Keratinocyte (primary cell): ENCODE measurements at regions not wholly inside any gene's neighbourhood (a gene's known extent, or its start where the extent isn't known, plus 50 kb on each side); places are given as distances from the start of the nearest gene placed in this dataset.

Experiments used
- DNase-seq: peaks from one replicate; pipeline ENCODE4 v3.0.0-alpha.2; 2011; ENCODE audit warnings: low read depth, missing footprints, low spot score
- FAIRE-seq: peaks from 2 replicates; lab custom pipeline; 2011; peaks lifted over from hg19 to GRCh38; lab: Jason Lieb, UNC
- H2AFZ ChIP-seq: 2 replicates; pipeline ENCODE4 v1.6.0; 2012; ENCODE audit warnings: low read length, control low read depth, inconsistent platforms; ENCODE audit not compliant: control insufficient read depth
- H3K27ac ChIP-seq: 2 replicates; pipeline ENCODE4 v1.5.1; 2011; ENCODE audit warnings: low read length; ENCODE audit not compliant: control insufficient read depth, insufficient read depth
- H3K27me3 ChIP-seq: 3 replicates; pipeline ENCODE4 v1.6.0; 2011; ENCODE audit warnings: low read length; ENCODE audit not compliant: control insufficient read depth, insufficient read depth; ENCODE audit errors: extremely low read depth
- H3K36me3 ChIP-seq, 2 experiments: 2 replicates in 1 of 2; 3 replicates in 1 of 2; pipeline ENCODE4 v1.5.1; 2011; ENCODE audit warnings: low read length in 2 of 2, mild to moderate bottlenecking in 1 of 2; ENCODE audit not compliant: control insufficient read depth in 2 of 2, insufficient read depth in 2 of 2; ENCODE audit errors: extremely low read depth in 1 of 2
- H3K4me1 ChIP-seq: 3 replicates; pipeline ENCODE4 v1.5.1; 2011; ENCODE audit warnings: low read length; ENCODE audit not compliant: control insufficient read depth, insufficient read depth; ENCODE audit errors: extremely low read depth
- H3K4me2 ChIP-seq: 3 replicates; pipeline ENCODE4 v1.6.0; 2011; ENCODE audit warnings: low read depth, low read length; ENCODE audit not compliant: control insufficient read depth, insufficient read depth; ENCODE audit errors: extremely low read depth
- H3K4me3 ChIP-seq, 3 experiments: fragments of 200-600 bp in 1 of 3; sonication (generic) in 1 of 3; 2 replicates in 2 of 3; 3 replicates in 1 of 3; pipeline ENCODE4 v1.5.1; 2011 to 2016; ENCODE audit warnings: low read length in 3 of 3, mild to moderate bottlenecking in 3 of 3, control low read depth in 2 of 3, inconsistent platforms in 1 of 3, low read depth in 1 of 3, mixed read lengths in 1 of 3, mixed run types in 1 of 3, moderate library complexity in 1 of 3; ENCODE audit not compliant: control insufficient read depth in 2 of 3, insufficient read depth in 2 of 3; ENCODE audit errors: extremely low read depth in 1 of 3
- H3K79me2 ChIP-seq: 2 replicates; pipeline ENCODE4 v1.6.0; 2012; ENCODE audit warnings: low read length; ENCODE audit not compliant: control insufficient read depth, insufficient read depth
- H3K9ac ChIP-seq: 3 replicates; pipeline ENCODE4 v1.6.0; 2011; ENCODE audit warnings: low read length; ENCODE audit not compliant: control insufficient read depth, insufficient read depth; ENCODE audit errors: extremely low read depth
- H3K9me1 ChIP-seq: 3 replicates; pipeline ENCODE4 v1.6.0; 2011; ENCODE audit warnings: low read length; ENCODE audit not compliant: control insufficient read depth, insufficient read depth; ENCODE audit errors: extremely low read depth
- H3K9me3 ChIP-seq: 2 replicates; pipeline ENCODE4 v1.5.1; 2012; ENCODE audit warnings: low read depth, low read length; ENCODE audit not compliant: control insufficient read depth
- H4K20me1 ChIP-seq: 3 replicates; pipeline ENCODE4 v1.6.0; 2011; ENCODE audit warnings: low read length; ENCODE audit not compliant: control insufficient read depth, insufficient read depth; ENCODE audit errors: extremely low read depth
- CTCF ChIP-seq, 3 experiments: IDR thresholded peaks in 1 of 3; conservative IDR thresholded peaks in 1 of 3; optimal IDR thresholded peaks in 1 of 3; 2 replicates in 2 of 3; 3 replicates in 1 of 3; pipeline versions ENCODE3 to v1.5.1; 2011; ENCODE audit warnings: low read length in 3 of 3, mild to moderate bottlenecking in 3 of 3, moderate library complexity in 2 of 3, control low read depth in 1 of 3, inconsistent platforms in 1 of 3; ENCODE audit not compliant: insufficient read depth in 2 of 3; ENCODE audit errors: extremely low read depth in 1 of 3
- EZH2 ChIP-seq: IDR thresholded peaks from one replicate; pipeline ENCODE4 v1.6.1; 2012; ENCODE audit warnings: inconsistent platforms, mild to moderate bottlenecking, low read length, moderate library complexity
- dilution Hi-C: fragments of 300-500 bp; cut with MboI; formaldehyde crosslinking; loops from one replicate; pipeline ENCODE4 v1.7.0; 2020; ENCODE audit warnings: low sequenced_read_pairs; ENCODE audit not compliant: extremely low pct_ligation_motif_present

GRCh38 chr11:126127284-126127845 is 64.7 kb upstream of the CDON start:
- H2AFZ ChIP-seq, result no peak overlapping the region
- no peak overlapping the region for H3K4me2 ChIP-seq
- peaks cover 6% of the 10 kb centered on the region for H3K27me3 ChIP-seq
- H3K79me2 ChIP-seq, result no peaks in the 10 kb centered on the region
- H3K9ac ChIP-seq, result no peak overlapping the region
- TF ChIP-seq EZH2 (no peak), CTCF (optimal IDR thresholded peaks at IDR 0.05 in 1 of 3, IDR thresholded peaks at IDR 0.05 in 1 of 3, conservative IDR thresholded peaks at IDR 0.05 in 1 of 3; ENCODE audit: extremely low read depth in 1 of 3, insufficient read depth in 2 of 3, low read length in 3 of 3) (no peak)
- dilution Hi-C loops, result no loop called here
- H3K4me1 ChIP-seq, result peaks cover 8% of the 10 kb centered on the region
- H4K20me1 ChIP-seq, result no peaks in the 10 kb centered on the region
- DNase-seq (no peak), FAIRE-seq (no peak)
- no peak overlapping the region for H3K27ac ChIP-seq
- H3K36me3 ChIP-seq, result no peaks in the 10 kb centered on the region
- H3K9me1 ChIP-seq, result peaks cover 3% of the 10 kb centered on the region
- no peak overlapping the region for H3K4me3 ChIP-seq
- H3K9me3 ChIP-seq, result no peaks in the 10 kb centered on the region

- no peak overlapping the region for H3K27ac ChIP-seq
- H3K4me1 ChIP-seq, result no peaks in the 10 kb centered on the region
- H3K9ac ChIP-seq, result no peak overlapping the region
- no peak overlapping the region for H3K4me2 ChIP-seq
- no peak overlapping the region for H3K4me3 ChIP-seq
- no peaks in the 10 kb centered on the region for H3K36me3 ChIP-seq
- peaks cover 6% of the 10 kb centered on the region for H3K27me3 ChIP-seq
- dilution Hi-C loops, result no loop called here
- TF ChIP-seq EZH2, result no peak
- TF ChIP-seq CTCF (optimal IDR thresholded peaks at IDR 0.05 in 1 of 3, IDR thresholded peaks at IDR 0.05 in 1 of 3, conservative IDR thresholded peaks at IDR 0.05 in 1 of 3; ENCODE audit: extremely low read depth in 1 of 3, insufficient read depth in 2 of 3, low read length in 3 of 3), result no peak
- no peak for DNase-seq
- no peak for FAIRE-seq
- no peak overlapping the region for H2AFZ ChIP-seq
- no peaks in the 10 kb centered on the region for H3K79me2 ChIP-seq
- peaks cover 3% of the 10 kb centered on the region for H3K9me1 ChIP-seq
- H3K9me3 ChIP-seq, result no peaks in the 10 kb centered on the region
- no peaks in the 10 kb centered on the region for H4K20me1 ChIP-seq
Measured at GRCh38 chr11:126124231-126124661, 61.6 kb upstream of the CDON start.
